HG03520 (cell line): ENCODE measurements at regions not wholly inside any gene's neighbourhood (a gene's known extent, or its start where the extent isn't known, plus 50 kb on each side); places are given as distances from the start of the nearest gene placed in this dataset.
"Not testable (repeated sequence)": the region's sequence is repeated elsewhere in the genome, so short reads cannot be mapped to it uniquely, and the experiment has no call there.

Experiments
- ATAC-seq: cut with Tn5 transposase; IDR thresholded peaks from one replicate; pipeline ENCODE4 v1.9.1; 2021; ENCODE audit warnings: mild to moderate bottlenecking, moderate library complexity; ENCODE audit not compliant: unreplicated experiment

GRCh38 chr12:116360579-116361413, 83.3 kb upstream of the MED13L start:
- no peak for ATAC-seq

- no peak for ATAC-seq
Measured at GRCh38 chr12:116361414-116362223, 84.1 kb upstream of the MED13L start.

GRCh38 chr12:116365114-116365513, 87.6 kb upstream of the MED13L start:
- no peak for ATAC-seq

GRCh38 chr12:116365606-116366455, 88.3 kb upstream of the MED13L start:
- ATAC-seq = no peak

GRCh38 chr12:116366456-116366776, 88.9 kb upstream of the MED13L start:
- no peak for ATAC-seq

GRCh38 chr12:116366824-116367223, 89.3 kb upstream of the MED13L start:
- ATAC-seq = no peak

- no peak for ATAC-seq
Measured at GRCh38 chr12:116368196-116369194, 91.0 kb upstream of the MED13L start.

GRCh38 chr12:116370004-116370404, 92.5 kb upstream of the MED13L start:
- ATAC-seq = no peak

GRCh38 chr12:116370886-116371580, 93.5 kb upstream of the MED13L start:
- no peak for ATAC-seq

GRCh38 chr12:116372815-116373214, 95.3 kb upstream of the MED13L start:
- no peak for ATAC-seq

- ATAC-seq = no peak
Measured at GRCh38 chr12:116373572-116374206, 96.2 kb upstream of the MED13L start.

GRCh38 chr12:116374207-116374606, 96.7 kb upstream of the MED13L start:
- no peak for ATAC-seq

GRCh38 chr12:116375278-116375842, 97.9 kb upstream of the MED13L start:
- ATAC-seq = no peak

GRCh38 chr12:116376354-116377193, 99.1 kb upstream of the MED13L start:
- ATAC-seq = no peak

GRCh38 chr12:116377194-116377571, 99.7 kb upstream of the MED13L start:
- ATAC-seq = not testable (repeated sequence)

- no peak for ATAC-seq
Measured at GRCh38 chr12:116378002-116378401, 100.5 kb upstream of the MED13L start.

GRCh38 chr12:116380108-116380507, 102.6 kb upstream of the MED13L start:
- no peak for ATAC-seq

- ATAC-seq = not testable (repeated sequence)
Measured at GRCh38 chr12:116380740-116381139, 103.2 kb upstream of the MED13L start.
